C4-2B (cell line): ENCODE measurements at regions not wholly inside any gene's neighbourhood (a gene's known extent, or its start where the extent isn't known, plus 50 kb on each side); places are given as distances from the start of the nearest gene placed in this dataset.

Experiments used
- CTCF ChIP-seq: fragments of 450-650 bp; conservative IDR thresholded peaks from 2 replicates; pipeline ENCODE4 v1.5.1; 2017; ENCODE audit warnings: mild to moderate bottlenecking
- ZFX ChIP-seq: fragments of 450-650 bp; IDR thresholded peaks from 2 replicates; pipeline ENCODE4 v1.6.1; 2017

- TF ChIP-seq CTCF (no peak), ZFX (no peak)
Observed at GRCh38 chr14:85420707-85421106, 109.2 kb upstream of the FLRT2 start.
